Tibial nerve (tissue), 4 donors: ENCODE measurements at regions not wholly inside any gene's neighbourhood (a gene's known extent, or its start where the extent isn't known, plus 50 kb on each side); places are given as distances from the start of the nearest gene placed in this dataset.

Experiments
- CTCF ChIP-seq, 5 experiments: fragments of 200-600 bp in 3 of 5; fragments of 450-650 bp in 2 of 5; sonication (generic) in 3 of 5; IDR thresholded peaks; one replicate each; pipeline ENCODE4 v1.5.1; 2016 to 2019; ENCODE audit warnings: antibody characterized with exemption in 5 of 5, mild to moderate bottlenecking in 3 of 5, moderate library complexity in 2 of 5
- EP300 ChIP-seq, 2 donors: sonication (generic); formaldehyde crosslinking; IDR thresholded peaks; one replicate each; pipeline ENCODE4 v1.6.1; 2017; ENCODE audit warnings: antibody characterized with exemption in 2 of 2, mild to moderate bottlenecking in 1 of 2
- POLR2A ChIP-seq, 2 donors: fragments of 450-650 bp; IDR thresholded peaks; one replicate each; pipeline ENCODE4 v1.6.1; 2017; ENCODE audit warnings: antibody characterized with exemption in 2 of 2, mild to moderate bottlenecking in 2 of 2, moderate library complexity in 2 of 2

GRCh38 chr4:25580633-25581467 is 74.8 kb upstream of the SLC34A2 start:
- TF ChIP-seq POLR2A (IDR thresholded peaks at IDR 0.05) (no peak), CTCF (IDR thresholded peaks at IDR 0.05) (no peak), EP300 (IDR thresholded peaks at IDR 0.05) (no peak)
